SK-N-SH (cell line): ENCODE measurements at regions not wholly inside any gene's neighbourhood (a gene's known extent, or its start where the extent isn't known, plus 50 kb on each side); places are given as distances from the start of the nearest gene placed in this dataset.

ENCODE experiments used
- EP300 ChIP-seq, 2 experiments: IDR thresholded peaks; 2 replicates each; pipeline versions ENCODE4 v1.4.0 to v1.6.1; 2012; ENCODE audit warnings: borderline replicate concordance in 1 of 2, low read depth in 1 of 2, low read length in 1 of 2
- EZH2phosphoT487 ChIP-seq: fragments of 200-600 bp; sonication (generic); IDR thresholded peaks from 2 replicates; pipeline ENCODE4 v1.6.1; 2017; ENCODE audit warnings: low read depth, mixed run types, mild to moderate bottlenecking, antibody characterized with exemption, moderate library complexity, borderline replicate concordance
- GATA2 ChIP-seq: sonication (generic); formaldehyde crosslinking; IDR thresholded peaks from 2 replicates; pipeline ENCODE4 v1.5.0; 2020; ENCODE audit warnings: mild to moderate bottlenecking, missing genetic modification reagents
- NRF1 ChIP-seq: IDR thresholded peaks from 2 replicates; pipeline ENCODE4 v1.6.1; 2012; ENCODE audit warnings: low read depth, mild to moderate bottlenecking, low read length
- POLR2AphosphoS5 ChIP-seq: IDR thresholded peaks from 2 replicates; pipeline ENCODE4 v1.6.1; 2012; ENCODE audit warnings: low read depth, low read length
- RAD21 ChIP-seq: IDR thresholded peaks from 2 replicates; pipeline ENCODE4 v1.6.1; 2012; ENCODE audit warnings: mild to moderate bottlenecking, low read length
- RCOR1 ChIP-seq: fragments of 150-350 bp; IDR thresholded peaks from 2 replicates; pipeline ENCODE4 v1.6.1; 2017; ENCODE audit warnings: antibody characterized with exemption, low read length
- TCF12 ChIP-seq: IDR thresholded peaks from 2 replicates; pipeline ENCODE4 v1.4.0; 2012
- USF2 ChIP-seq: fragments of 150-350 bp; IDR thresholded peaks from 2 replicates; pipeline ENCODE4 v1.6.1; 2017; ENCODE audit warnings: antibody characterized with exemption, low read length, low read depth, borderline replicate concordance
- TF ChIP-seq, protein P1 (sequence below): fragments of 200-600 bp; sonication (generic); IDR thresholded peaks from 2 replicates; pipeline ENCODE4 v1.6.1; 2017; ENCODE audit warnings: antibody characterized with exemption, mild to moderate bottlenecking, moderate library complexity
- TF ChIP-seq, protein P2 (sequence below): IDR thresholded peaks from 2 replicates; pipeline ENCODE4 v1.4.0; 2012; ENCODE audit warnings: low read depth, borderline replicate concordance

- TF ChIP-seq, protein P1, sequence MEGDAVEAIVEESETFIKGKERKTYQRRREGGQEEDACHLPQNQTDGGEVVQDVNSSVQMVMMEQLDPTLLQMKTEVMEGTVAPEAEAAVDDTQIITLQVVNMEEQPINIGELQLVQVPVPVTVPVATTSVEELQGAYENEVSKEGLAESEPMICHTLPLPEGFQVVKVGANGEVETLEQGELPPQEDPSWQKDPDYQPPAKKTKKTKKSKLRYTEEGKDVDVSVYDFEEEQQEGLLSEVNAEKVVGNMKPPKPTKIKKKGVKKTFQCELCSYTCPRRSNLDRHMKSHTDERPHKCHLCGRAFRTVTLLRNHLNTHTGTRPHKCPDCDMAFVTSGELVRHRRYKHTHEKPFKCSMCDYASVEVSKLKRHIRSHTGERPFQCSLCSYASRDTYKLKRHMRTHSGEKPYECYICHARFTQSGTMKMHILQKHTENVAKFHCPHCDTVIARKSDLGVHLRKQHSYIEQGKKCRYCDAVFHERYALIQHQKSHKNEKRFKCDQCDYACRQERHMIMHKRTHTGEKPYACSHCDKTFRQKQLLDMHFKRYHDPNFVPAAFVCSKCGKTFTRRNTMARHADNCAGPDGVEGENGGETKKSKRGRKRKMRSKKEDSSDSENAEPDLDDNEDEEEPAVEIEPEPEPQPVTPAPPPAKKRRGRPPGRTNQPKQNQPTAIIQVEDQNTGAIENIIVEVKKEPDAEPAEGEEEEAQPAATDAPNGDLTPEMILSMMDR: no peak
- TF ChIP-seq POLR2AphosphoS5: no peak
- no peak for TF ChIP-seq EZH2phosphoT487
- TF ChIP-seq EP300 (IDR thresholded peaks at IDR 0.05; ENCODE audit: borderline replicate concordance in 1 of 2, low read depth in 1 of 2, low read length in 1 of 2): no peak
- TF ChIP-seq RCOR1: no peak
- no peak for TF ChIP-seq USF2
- TF ChIP-seq, protein P2, sequence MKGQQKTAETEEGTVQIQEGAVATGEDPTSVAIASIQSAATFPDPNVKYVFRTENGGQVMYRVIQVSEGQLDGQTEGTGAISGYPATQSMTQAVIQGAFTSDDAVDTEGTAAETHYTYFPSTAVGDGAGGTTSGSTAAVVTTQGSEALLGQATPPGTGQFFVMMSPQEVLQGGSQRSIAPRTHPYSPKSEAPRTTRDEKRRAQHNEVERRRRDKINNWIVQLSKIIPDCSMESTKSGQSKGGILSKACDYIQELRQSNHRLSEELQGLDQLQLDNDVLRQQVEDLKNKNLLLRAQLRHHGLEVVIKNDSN: no peak
- TF ChIP-seq NRF1: no peak
- TF ChIP-seq TCF12: no peak
- no peak for TF ChIP-seq RAD21
- no peak for TF ChIP-seq GATA2 (CRISPR knock-in tag)
Observed at GRCh38 chr13:88806438-88806837, 1135.3 kb downstream of the SLITRK5 start.
